Stimulated activated CD4-positive, alpha-beta T cell treated with anti-CD3 and anti-CD28 coated beads, Interleukin-15, amount 100 ng/mL, for 48 hours (primary cell): ENCODE measurements at regions not wholly inside any gene's neighbourhood (a gene's known extent, or its start where the extent isn't known, plus 50 kb on each side); places are given as distances from the start of the nearest gene placed in this dataset.

Experiments used
- DNase-seq, 2 donors: peaks; one replicate each; pipeline ENCODE4 v3.0.0-alpha.2; 2020; ENCODE audit warnings: low read depth in 2 of 2

DNA sequence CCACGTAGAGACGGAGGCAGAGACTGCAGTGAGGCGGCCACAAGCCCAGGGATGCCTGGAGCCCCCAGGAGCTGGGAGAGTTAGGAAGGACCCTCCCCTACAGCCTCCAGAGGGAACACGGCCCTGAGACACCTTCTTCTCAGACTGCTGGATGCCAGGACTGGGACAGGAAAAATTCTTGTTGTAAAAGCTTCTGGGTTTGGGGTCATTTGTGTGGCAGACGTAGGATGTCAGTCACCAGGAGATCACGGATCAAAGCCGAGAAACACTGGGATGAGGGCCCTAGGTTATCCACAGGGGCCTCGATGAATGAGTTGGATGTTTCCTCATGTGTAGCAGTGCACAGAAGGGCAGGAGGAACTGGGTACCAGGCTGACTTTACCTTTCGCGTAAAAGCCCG is 163.7 kb downstream of the SHOX start:
- DNase-seq, result no peak

- no peak for DNase-seq
Measured at GRCh38 chrX:793216-793770, 162.7 kb downstream of the SHOX start.

- no peak for DNase-seq
Measured at GRCh38 chrX:791479-792034, 161.0 kb downstream of the SHOX start.

DNA sequence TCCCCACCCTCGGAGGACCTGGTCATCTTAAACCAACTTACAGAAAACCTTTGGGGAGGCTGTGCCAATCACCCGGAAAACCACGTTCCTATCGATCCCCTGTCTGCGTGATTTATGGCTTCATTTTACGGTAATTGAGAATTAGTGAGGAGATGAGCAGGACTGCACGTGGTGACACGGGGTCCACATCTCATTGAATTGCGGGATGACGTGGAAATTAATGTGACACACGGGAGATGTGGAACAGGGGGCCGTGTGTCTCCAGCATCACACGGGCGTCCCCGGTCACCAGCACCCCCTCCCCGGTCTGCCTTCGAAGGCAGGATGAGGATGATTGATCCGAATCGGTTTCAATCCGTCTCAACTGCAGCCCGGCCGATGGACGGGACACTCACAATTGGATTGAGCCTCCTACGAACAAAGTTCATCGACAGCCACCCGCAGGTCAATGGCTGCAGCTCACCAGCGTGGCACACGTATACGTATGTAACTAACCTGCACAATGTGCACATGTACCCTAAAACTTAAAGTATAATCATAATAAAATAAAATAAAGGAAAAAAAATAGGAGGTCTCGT is 160.3 kb downstream of the SHOX start:
- no peak for DNase-seq

DNA sequence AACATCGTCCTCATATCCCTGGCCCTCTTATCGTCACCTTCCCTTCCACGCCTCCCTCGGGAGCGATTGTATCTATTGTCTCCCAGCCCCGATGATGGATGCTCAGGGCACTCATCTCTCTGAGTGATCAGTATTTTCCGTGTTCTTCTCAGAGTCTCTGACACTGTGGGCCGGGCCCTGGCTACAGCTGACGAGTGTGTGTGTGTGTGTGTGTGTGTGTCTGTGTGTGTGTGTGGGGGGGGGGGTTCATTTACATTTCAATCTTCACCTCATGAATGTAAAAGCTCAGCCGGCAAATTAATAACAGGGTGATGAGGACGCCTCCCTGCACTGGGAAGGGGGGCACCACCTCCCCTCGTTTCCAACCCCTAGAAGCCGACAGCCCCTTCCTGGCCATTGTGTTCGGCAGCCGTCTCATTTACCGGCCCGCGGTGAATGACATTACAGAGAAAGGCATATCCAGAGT is 159.5 kb downstream of the SHOX start:
- DNase-seq, result no peak

GRCh38 chrX:789096-789495 is 158.5 kb downstream of the SHOX start:
- DNase-seq, result no peak

DNA sequence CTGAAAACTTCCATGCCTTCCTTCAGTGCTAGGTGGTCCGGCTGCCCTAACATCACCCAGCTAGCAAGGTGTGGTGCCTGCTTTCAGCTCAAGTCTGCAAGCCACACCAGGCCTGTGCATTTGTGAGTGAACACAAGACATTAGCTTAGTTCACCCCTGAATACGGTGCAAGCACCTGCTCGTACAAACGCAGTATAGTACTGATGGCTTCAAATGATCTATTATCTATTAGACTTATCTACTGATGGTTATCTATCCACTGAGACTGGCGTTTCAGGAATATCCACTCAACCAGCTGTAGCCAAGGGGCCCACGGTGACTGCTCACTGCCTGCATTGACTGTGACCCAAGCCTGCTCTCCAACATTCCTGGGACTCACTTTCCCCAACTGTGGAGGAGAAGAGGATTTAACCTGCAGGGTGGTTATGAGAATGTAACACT is 155.9 kb downstream of the SHOX start:
- no peak for DNase-seq

GRCh38 chrX:784829-785228 is 154.2 kb downstream of the SHOX start:
- DNase-seq, result no peak

- DNase-seq, result no peak
Measured at GRCh38 chrX:781224-782204, 150.9 kb downstream of the SHOX start.

DNA sequence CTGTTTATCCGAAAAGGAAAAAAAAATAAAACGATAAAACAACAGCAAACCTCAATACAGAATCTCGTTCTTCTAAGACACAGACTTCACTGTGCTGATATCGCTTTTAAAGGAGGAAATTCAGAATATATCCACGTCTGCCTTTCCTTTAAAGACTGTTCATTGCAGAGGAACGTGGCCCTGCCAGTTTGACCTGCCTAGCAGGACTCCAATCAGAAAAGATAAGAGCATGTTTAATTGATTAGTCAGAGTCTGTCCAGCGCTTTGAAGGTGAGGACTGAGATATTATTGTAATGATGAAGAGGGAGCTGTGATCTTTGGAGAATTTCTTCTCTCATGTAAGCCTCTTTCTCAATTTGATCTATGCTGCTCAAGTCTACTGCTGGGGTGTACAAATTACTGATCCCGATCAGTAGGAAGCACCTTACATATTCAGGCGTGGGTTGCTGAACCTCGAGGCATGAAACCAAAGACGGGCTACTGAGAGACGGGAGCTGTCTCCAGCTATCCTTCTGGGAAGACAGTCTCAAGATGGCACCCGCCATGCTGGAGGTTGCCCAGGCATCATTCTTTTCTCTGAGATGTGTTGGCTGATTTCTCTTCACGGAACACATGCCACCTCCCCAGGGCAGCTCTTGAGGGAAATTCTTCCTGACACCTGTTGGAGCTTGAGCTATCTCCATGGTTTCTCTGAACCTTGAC is 146.1 kb downstream of the SHOX start:
- no peak for DNase-seq

- no peak for DNase-seq
Measured at GRCh38 chrX:776061-776460, 145.5 kb downstream of the SHOX start.

GRCh38 chrX:774536-774935 is 143.9 kb downstream of the SHOX start:
- DNase-seq, result no peak

DNA sequence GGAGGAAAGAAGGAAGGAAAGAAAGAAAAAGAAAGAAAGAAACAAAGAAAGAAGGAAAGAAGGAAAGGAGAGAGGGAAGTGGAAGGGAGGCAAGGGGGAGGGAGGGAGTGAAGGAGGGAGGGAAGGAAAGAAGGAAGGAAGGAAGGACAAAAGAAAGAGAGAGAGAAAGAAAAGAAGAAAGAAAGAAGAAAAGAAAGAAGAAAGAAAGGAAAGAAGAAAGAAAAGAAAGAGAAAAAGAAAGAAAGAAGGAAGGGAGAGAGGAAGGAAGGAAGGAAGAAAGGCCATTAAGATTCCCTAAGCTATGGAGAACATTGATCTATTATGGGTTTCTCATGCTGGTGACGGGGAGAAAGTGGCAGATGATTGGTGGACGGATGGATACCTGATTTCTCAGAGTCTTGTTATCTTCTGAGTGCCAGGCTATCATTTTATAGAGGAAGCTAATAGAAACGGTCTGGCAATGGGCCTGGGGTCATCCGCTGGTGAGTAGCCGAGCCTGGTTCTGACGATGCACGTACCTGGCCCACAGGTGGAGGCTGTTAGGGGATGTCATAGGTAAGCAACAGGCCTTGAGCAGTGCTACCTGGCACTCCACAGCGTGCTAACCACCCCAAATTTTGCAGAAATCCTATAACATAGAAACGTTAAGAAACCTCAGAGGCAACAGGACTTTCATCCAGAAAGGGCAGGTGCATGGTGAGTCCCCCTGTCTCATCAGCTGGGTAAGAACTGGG is 142.9 kb downstream of the SHOX start:
- DNase-seq, result no peak

DNA sequence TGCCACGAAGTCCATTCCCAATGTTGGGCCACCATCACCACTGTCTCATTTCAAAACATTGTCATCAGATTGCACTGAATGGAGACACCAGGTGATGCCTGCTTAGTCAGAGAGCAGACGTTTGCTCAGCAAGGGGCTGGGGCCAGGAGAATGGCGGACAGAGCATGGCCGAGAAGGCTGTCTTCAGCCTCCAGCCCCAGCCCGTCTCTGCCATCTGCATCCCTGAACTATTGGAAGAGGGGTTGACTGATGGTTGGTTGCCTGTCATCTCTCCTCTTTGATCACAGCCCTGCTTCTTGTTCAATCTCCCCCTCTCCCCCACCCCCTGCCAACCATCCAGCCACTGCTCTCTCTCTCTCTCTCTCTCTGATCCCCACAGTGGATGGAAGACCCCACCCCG is 140.9 kb downstream of the SHOX start:
- no peak for DNase-seq

DNA sequence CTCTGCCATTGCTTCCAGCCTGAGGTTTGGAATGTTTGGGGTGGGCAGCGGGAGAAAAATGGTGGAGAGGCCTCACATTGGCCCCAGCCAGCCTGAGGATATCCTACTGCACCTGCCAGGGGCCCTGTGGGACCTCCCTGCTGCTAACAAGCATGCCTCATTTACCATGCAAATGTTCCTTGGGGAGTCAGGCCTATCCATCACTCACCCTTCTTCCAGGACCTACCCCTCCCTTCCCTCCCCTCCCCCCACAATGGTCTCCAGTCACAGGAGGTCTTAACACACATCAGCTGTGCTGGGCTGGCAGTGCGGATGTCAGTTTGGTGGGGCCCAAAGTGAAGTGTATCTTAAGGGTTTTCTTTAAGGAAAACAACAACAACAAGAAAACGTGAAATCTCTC is 139.2 kb downstream of the SHOX start:
- no peak for DNase-seq

DNA sequence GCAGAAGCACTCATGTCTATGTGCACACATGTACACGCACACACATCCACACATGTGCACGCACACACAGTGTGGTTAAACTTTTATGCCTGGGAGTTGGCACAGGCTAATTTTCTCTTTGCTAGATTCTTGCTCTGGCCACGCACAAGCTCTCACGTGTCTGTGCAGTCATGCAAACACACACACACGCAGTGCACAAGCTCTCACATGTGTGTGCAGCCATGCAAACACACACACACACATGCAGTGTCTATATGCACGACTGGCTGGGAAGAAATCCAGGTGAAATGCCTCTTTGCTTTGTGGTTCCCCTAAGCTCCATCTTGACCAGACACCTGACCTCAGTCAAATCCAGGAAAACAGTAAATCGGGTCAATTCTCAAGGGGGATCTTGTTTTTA is 138.0 kb downstream of the SHOX start:
- no peak for DNase-seq

- DNase-seq, result no peak
Measured at GRCh38 chrX:758917-759316, 128.3 kb downstream of the SHOX start.

- no peak for DNase-seq
Measured at GRCh38 chrX:750812-751211, 120.2 kb downstream of the SHOX start.

DNA sequence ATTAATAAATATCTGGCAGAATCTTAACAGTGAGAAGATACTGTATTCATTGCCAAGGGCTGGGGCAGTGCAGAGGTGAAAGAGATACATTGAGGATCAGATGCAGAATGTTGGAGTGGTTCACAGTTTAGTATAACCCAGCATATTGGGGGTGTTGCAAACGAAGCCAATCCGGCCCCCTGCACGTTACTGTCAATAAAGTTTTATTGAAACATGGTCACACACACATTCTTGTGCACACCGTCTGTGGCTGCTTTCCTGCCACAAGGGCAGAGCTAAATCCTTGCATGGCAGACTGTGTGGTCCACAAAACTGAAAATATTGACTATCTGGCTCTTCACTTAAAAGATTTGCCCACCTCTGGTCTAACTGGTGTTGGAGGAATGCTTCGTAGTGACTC is 119.7 kb downstream of the SHOX start:
- no peak for DNase-seq

- no peak for DNase-seq
Measured at GRCh38 chrX:747176-747575, 116.6 kb downstream of the SHOX start.

DNA sequence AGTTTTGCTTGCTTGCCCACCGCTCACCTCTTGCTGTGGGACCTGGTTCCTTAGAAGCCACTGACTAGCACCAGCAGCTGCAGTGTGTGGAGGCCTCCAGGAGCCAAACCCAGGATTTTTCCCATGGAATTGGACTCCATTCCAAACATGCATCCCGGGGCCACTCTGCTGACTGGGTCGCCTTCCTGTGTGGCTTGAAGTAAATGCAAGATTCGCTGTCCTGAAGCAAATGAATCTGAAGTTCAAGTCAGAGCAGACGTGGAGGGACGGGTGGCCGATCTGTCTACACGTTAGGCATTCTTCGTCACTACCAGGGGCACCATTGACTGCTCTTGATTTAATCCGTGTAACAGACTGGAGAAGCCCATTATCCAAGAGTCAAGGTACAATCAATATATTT is 109.0 kb downstream of the SHOX start:
- DNase-seq, result no peak
